Mammary epithelial cell (primary cell): ENCODE measurements at regions not wholly inside any gene's neighbourhood (a gene's known extent, or its start where the extent isn't known, plus 50 kb on each side); places are given as distances from the start of the nearest gene placed in this dataset.

Experiments used
- CTCF ChIP-seq, 2 donors: IDR thresholded peaks in 1 of 2; conservative IDR thresholded peaks in 1 of 2; 2 replicates each; pipeline ENCODE4 v1.5.1; 2011 to 2012; ENCODE audit warnings: inconsistent platforms in 2 of 2, low read length in 2 of 2, mild to moderate bottlenecking in 2 of 2, control low read depth in 1 of 2, low read depth in 1 of 2; ENCODE audit not compliant: insufficient read depth in 1 of 2; ENCODE audit errors: extremely low read depth in 1 of 2
- EZH2 ChIP-seq: IDR thresholded peaks from 2 replicates; pipeline ENCODE4 v1.6.1; 2012; ENCODE audit warnings: low read length, inconsistent platforms, borderline replicate concordance

- TF ChIP-seq EZH2, result no peak
- TF ChIP-seq CTCF (conservative IDR thresholded peaks at IDR 0.05 in 1 of 2, IDR thresholded peaks at IDR 0.05 in 1 of 2; ENCODE audit: extremely low read depth in 1 of 2, insufficient read depth in 1 of 2, low read depth in 1 of 2, low read length in 2 of 2), result no peak
Observed at GRCh38 chr7:20035279-20035875, 181.8 kb downstream of the MACC1 start.
